Epidermal melanocyte (primary cell): ENCODE measurements at regions not wholly inside any gene's neighbourhood (a gene's known extent, or its start where the extent isn't known, plus 50 kb on each side); places are given as distances from the start of the nearest gene placed in this dataset.

Experiments used
- DNase-seq: peaks from one replicate; pipeline ENCODE4 v3.0.0; 2011; ENCODE audit warnings: low spot score; ENCODE audit not compliant: insufficient read length

- no peak for DNase-seq
Observed at GRCh38 chr5:171625646-171626045, 160.0 kb upstream of the SMIM23 start.

GRCh38 chr5:171627936-171628632 lies 157.5 kb upstream of the SMIM23 start:
- DNase-seq: no peak

- no peak for DNase-seq
Observed at GRCh38 chr5:171628633-171628974, 157.0 kb upstream of the SMIM23 start.

- no peak for DNase-seq
Observed at GRCh38 chr5:171629221-171629620, 156.4 kb upstream of the SMIM23 start.

GRCh38 chr5:171629628-171630349 lies 155.8 kb upstream of the SMIM23 start:
- DNase-seq: no peak

- DNase-seq: no peak
Observed at GRCh38 chr5:171630350-171631065, 155.1 kb upstream of the SMIM23 start.

- DNase-seq: no peak
Observed at GRCh38 chr5:171632616-171633015, 153.0 kb upstream of the SMIM23 start.

- DNase-seq: no peak
Observed at GRCh38 chr5:171633776-171634470, 151.7 kb upstream of the SMIM23 start.

GRCh38 chr5:171634511-171634910 lies 151.1 kb upstream of the SMIM23 start:
- no peak for DNase-seq

- DNase-seq: no peak
Observed at GRCh38 chr5:171635028-171635427, 150.6 kb upstream of the SMIM23 start.

GRCh38 chr5:171635561-171636245 lies 149.9 kb upstream of the SMIM23 start:
- no peak for DNase-seq

GRCh38 chr5:171637811-171638210 lies 147.8 kb upstream of the SMIM23 start:
- DNase-seq: no peak

- DNase-seq: no peak
Observed at GRCh38 chr5:171639205-171639621, 146.4 kb upstream of the SMIM23 start.

- no peak for DNase-seq
Observed at GRCh38 chr5:171639966-171640365, 145.7 kb upstream of the SMIM23 start.

GRCh38 chr5:171640480-171640879 lies 145.1 kb upstream of the SMIM23 start:
- DNase-seq: no peak

- DNase-seq: no peak
Observed at GRCh38 chr5:171641891-171642290, 143.7 kb upstream of the SMIM23 start.

- no peak for DNase-seq
Observed at GRCh38 chr5:171642894-171643293, 142.7 kb upstream of the SMIM23 start.

GRCh38 chr5:171644536-171644935 lies 141.1 kb upstream of the SMIM23 start:
- DNase-seq: no peak

- no peak for DNase-seq
Observed at GRCh38 chr5:171646102-171647042, 139.2 kb upstream of the SMIM23 start.
